Mesendoderm (in vitro differentiated cells): ENCODE measurements at regions not wholly inside any gene's neighbourhood (a gene's known extent, or its start where the extent isn't known, plus 50 kb on each side); places are given as distances from the start of the nearest gene placed in this dataset.

Experiments used
- DNase-seq: peaks from one replicate; pipeline ENCODE4 v3.0.0; 2013
- H2AK5ac ChIP-seq: 2 replicates; pipeline ENCODE4 v1.6.1; 2013; ENCODE audit warnings: low read length, inconsistent platforms
- H2BK120ac ChIP-seq: 2 replicates; pipeline ENCODE4 v1.6.1; 2013; ENCODE audit warnings: low read depth, mild to moderate bottlenecking, low read length, moderate library complexity, mixed read lengths
- H2BK15ac ChIP-seq: replicated peaks from 2 replicates; pipeline ENCODE4 v1.6.1; 2013; ENCODE audit warnings: low read depth, mild to moderate bottlenecking, moderate library complexity
- H2BK5ac ChIP-seq: 2 replicates; pipeline ENCODE4 v1.6.1; 2013; ENCODE audit warnings: low read length, inconsistent platforms
- H3K18ac ChIP-seq: 2 replicates; pipeline ENCODE4 v1.6.1; 2013; ENCODE audit warnings: mild to moderate bottlenecking, low read length, mixed read lengths
- H3K23ac ChIP-seq: one replicate; pipeline ENCODE4 v1.6.1; 2013; ENCODE audit warnings: low read length
- H3K27ac ChIP-seq: 2 replicates; pipeline ENCODE4 v1.5.1; 2013; ENCODE audit warnings: low read depth, mild to moderate bottlenecking, inconsistent platforms, low read length, moderate library complexity
- H3K27me3 ChIP-seq: 2 replicates; pipeline ENCODE4 v1.6.1; 2013; ENCODE audit warnings: low read length, control low read depth, mild to moderate bottlenecking, inconsistent platforms; ENCODE audit not compliant: insufficient read depth, poor library complexity
- H3K36me3 ChIP-seq: 2 replicates; pipeline ENCODE4 v1.6.1; 2013; ENCODE audit warnings: low read length, inconsistent platforms; ENCODE audit not compliant: control insufficient read depth, insufficient read depth
- H3K4ac ChIP-seq: one replicate; pipeline ENCODE4 v1.6.1; 2013; ENCODE audit warnings: low read depth, mild to moderate bottlenecking, low read length, moderate library complexity
- H3K4me1 ChIP-seq: 2 replicates; pipeline ENCODE4 v1.6.1; 2013; ENCODE audit warnings: low read depth, low read length, inconsistent platforms; ENCODE audit not compliant: control insufficient read depth
- H3K4me2 ChIP-seq: 2 replicates; pipeline ENCODE4 v1.6.1; 2013; ENCODE audit warnings: low read length
- H3K4me3 ChIP-seq: 2 replicates; pipeline ENCODE4 v1.5.1; 2013; ENCODE audit warnings: mild to moderate bottlenecking, low read length
- H3K56ac ChIP-seq: one replicate; pipeline ENCODE4 v1.6.1; 2013; ENCODE audit warnings: low read length
- H3K79me1 ChIP-seq: 2 replicates; pipeline ENCODE4 v1.6.1; 2013; ENCODE audit warnings: low read length, inconsistent platforms
- H3K79me2 ChIP-seq: 2 replicates; pipeline ENCODE4 v1.6.1; 2013; ENCODE audit warnings: mild to moderate bottlenecking, low read length; ENCODE audit not compliant: control insufficient read depth, insufficient read depth
- H3K9ac ChIP-seq: 2 replicates; pipeline ENCODE4 v1.6.1; 2013; ENCODE audit warnings: low read length, inconsistent platforms
- H4K5ac ChIP-seq: one replicate; pipeline ENCODE4 v1.6.1; 2013; ENCODE audit warnings: low read length
- H4K8ac ChIP-seq: one replicate; pipeline ENCODE4 v1.6.1; 2013; ENCODE audit warnings: low read depth, mild to moderate bottlenecking, control low read depth, low read length, moderate library complexity
- WGBS: extraction: QIAGEN DNeasy Blood & Tissue Kit; methylation state at CpG from one replicate; pipeline ENCODE4 v1.1.7; 2013; ENCODE audit warnings: low lambda C conversion rate, missing lambda C conversion rate; ENCODE audit not compliant: insufficient coverage; ENCODE audit errors: extremely low coverage; 5-methylcytosine and 5-hydroxymethylcytosine counted together

DNA sequence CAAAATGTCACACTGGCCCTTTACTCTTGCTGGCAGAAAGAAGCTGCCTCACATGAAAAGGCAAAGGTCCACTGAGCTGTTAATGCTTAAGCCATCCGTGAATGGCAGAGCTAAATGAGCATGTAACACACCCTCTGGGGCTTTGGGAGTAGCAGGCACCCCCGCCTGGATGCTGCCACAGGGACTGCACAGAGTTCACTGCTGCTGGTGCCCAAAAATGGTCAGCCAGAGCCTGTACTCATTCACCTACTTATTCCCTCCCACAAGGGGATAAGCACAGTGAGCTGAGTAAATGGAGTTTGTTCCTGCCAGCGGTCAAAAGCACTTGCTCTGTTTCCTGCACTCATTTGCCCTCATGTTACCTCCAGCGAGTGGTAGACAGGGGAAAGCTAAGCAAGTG, 374.0 kb upstream of the STEAP1 start:
- Histone ChIP-seq H2BK120ac (no peak overlapping the region), H3K27me3 (no peaks in the 10 kb centered on the region), H3K18ac (no peak overlapping the region), H3K4ac (no peak overlapping the region), H3K4me1 (no peaks in the 10 kb centered on the region), H4K5ac (no peak overlapping the region), H2AK5ac (no peak overlapping the region), H3K4me3 (no peak overlapping the region), H3K23ac (no peak overlapping the region), H2BK15ac (no peak overlapping the region), H3K9ac (no peak overlapping the region), H4K8ac (no peak overlapping the region), H3K79me2 (no peaks in the 10 kb centered on the region), H3K4me2 (no peak overlapping the region), H3K56ac (no peak overlapping the region), H3K36me3 (no peaks in the 10 kb centered on the region), H2BK5ac (no peak overlapping the region), H3K27ac (no peak overlapping the region), H3K79me1 (no peaks in the 10 kb centered on the region)
- DNase-seq, result no peak
- WGBS, result no CpG with 5 or more reads among the region's 4 CpGs

- Histone ChIP-seq H2BK5ac (no peak overlapping the region), H3K23ac (no peak overlapping the region), H3K27ac (no peak overlapping the region), H3K4me1 (no peaks in the 10 kb centered on the region), H3K4ac (no peak overlapping the region), H2AK5ac (no peak overlapping the region), H4K5ac (no peak overlapping the region), H3K79me1 (no peaks in the 10 kb centered on the region), H4K8ac (no peak overlapping the region), H3K36me3 (no peaks in the 10 kb centered on the region), H3K56ac (no peak overlapping the region), H2BK15ac (no peak overlapping the region), H3K79me2 (no peaks in the 10 kb centered on the region), H3K4me3 (no peak overlapping the region), H2BK120ac (no peak overlapping the region), H3K18ac (no peak overlapping the region), H3K4me2 (no peak overlapping the region), H3K27me3 (no peaks in the 10 kb centered on the region), H3K9ac (no peak overlapping the region)
- WGBS, result no CpG with 5 or more reads among the region's 2 CpGs
- no peak for DNase-seq
Observed at GRCh38 chr7:89796481-89796880, 357.8 kb upstream of the STEAP1 start.

DNA sequence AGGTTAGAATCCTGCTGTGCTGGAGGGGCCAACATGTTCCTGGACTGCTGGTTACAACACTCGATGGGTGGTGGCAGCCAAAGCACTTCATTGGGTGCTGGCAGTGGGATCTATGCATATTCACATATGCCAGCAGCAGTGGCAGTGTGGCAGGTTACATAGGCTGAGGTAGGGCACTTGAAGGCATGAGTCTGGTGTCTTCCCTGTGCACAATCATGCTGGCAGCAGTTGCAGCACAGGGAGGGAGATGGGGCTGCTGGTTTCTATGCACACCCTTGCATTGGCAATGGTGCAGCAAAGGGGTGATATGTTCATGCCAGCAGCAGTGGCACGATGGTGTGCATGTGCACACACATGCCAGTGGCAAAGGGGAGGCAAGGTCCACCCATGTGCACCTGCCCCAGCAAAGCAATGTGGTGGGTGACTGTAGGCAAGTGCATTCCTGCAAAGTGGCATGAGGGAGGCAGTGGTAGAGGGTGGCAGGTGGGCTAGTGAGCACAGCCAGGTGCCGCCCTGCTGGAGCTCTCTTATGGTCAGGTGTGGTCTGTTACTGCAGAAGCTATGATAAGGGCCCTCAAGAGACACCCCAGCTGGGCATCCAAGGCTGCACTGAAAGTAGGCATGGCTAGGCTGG, 356.2 kb upstream of the STEAP1 start:
- Histone ChIP-seq H4K8ac (no peak overlapping the region), H3K79me2 (no peaks in the 10 kb centered on the region), H3K4me2 (no peak overlapping the region), H2BK120ac (no peak overlapping the region), H3K56ac (no peak overlapping the region), H3K4me1 (no peaks in the 10 kb centered on the region), H3K36me3 (no peaks in the 10 kb centered on the region), H3K27me3 (no peaks in the 10 kb centered on the region), H3K79me1 (no peaks in the 10 kb centered on the region), H4K5ac (no peak overlapping the region), H3K4me3 (no peak overlapping the region), H3K4ac (no peak overlapping the region), H3K27ac (no peak overlapping the region), H3K23ac (no peak overlapping the region), H3K18ac (no peak overlapping the region), H3K9ac (no peak overlapping the region), H2AK5ac (no peak overlapping the region), H2BK5ac (no peak overlapping the region), H2BK15ac (no peak overlapping the region)
- WGBS, result no CpG with 5 or more reads among the region's 3 CpGs
- no peak for DNase-seq

DNA sequence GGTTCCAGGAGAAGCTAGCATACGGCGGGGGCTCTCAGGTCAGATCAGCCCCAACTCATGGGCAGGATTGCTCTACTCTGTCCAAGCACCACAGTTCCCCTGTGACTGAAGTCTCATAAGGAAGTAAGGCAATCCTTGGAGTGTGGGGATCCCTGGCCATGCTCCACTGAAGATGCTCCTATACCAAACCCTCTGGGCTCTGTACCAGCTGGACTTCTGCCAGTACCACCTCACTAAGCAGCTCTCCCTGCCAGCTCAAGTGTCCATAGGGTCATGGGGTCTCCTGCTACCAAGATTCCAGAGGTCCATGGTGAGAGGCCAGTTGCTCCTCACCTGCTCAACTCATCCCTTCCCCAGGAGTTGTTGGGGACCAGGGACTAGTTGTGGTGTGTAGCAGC, 355.7 kb upstream of the STEAP1 start:
- Histone ChIP-seq H3K27ac (no peak overlapping the region), H2AK5ac (no peak overlapping the region), H3K4me2 (no peak overlapping the region), H3K27me3 (no peaks in the 10 kb centered on the region), H3K56ac (no peak overlapping the region), H2BK5ac (no peak overlapping the region), H2BK15ac (no peak overlapping the region), H3K4me3 (no peak overlapping the region), H3K79me1 (no peaks in the 10 kb centered on the region), H4K5ac (no peak overlapping the region), H3K4ac (no peak overlapping the region), H3K79me2 (no peaks in the 10 kb centered on the region), H4K8ac (no peak overlapping the region), H3K23ac (no peak overlapping the region), H3K18ac (no peak overlapping the region), H2BK120ac (no peak overlapping the region), H3K36me3 (no peaks in the 10 kb centered on the region), H3K4me1 (no peaks in the 10 kb centered on the region), H3K9ac (no peak overlapping the region)
- no CpG with 5 or more reads among the region's 2 CpGs for WGBS
- DNase-seq, result no peak

DNA sequence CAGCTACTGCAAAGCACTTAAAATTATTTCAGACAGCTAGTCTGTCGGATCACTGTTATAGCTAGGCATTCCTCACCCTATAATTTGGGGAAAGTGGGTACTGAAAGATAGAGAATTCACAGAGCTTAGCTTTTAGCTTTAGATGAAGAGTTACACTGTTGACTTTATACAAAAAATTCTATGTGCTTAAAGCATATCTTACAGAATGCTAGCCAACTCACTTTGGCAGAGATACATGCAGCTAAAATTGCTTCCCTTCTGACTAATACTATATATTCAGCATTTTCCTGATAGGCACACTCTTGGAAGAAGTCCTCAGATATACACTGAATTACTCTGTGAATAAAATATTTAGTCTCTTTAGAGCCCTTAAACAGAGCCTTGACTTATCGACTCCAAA, 353.5 kb upstream of the STEAP1 start:
- no CpG with 5 or more reads among the region's 2 CpGs for WGBS
- no peak for DNase-seq
- no peaks in the 10 kb centered on the region for H3K36me3 ChIP-seq
- H3K79me1 ChIP-seq, result no peaks in the 10 kb centered on the region
- H3K4me2 ChIP-seq, result no peak overlapping the region
- H3K27me3 ChIP-seq, result no peaks in the 10 kb centered on the region
- H3K18ac ChIP-seq, result no peak overlapping the region
- H2AK5ac ChIP-seq, result no peak overlapping the region
- no peaks in the 10 kb centered on the region for H3K79me2 ChIP-seq
- no peak overlapping the region for H2BK120ac ChIP-seq
- H3K4me1 ChIP-seq, result no peaks in the 10 kb centered on the region
- H3K27ac ChIP-seq, result no peak overlapping the region
- H3K4me3 ChIP-seq, result no peak overlapping the region
- H4K8ac ChIP-seq, result no peak overlapping the region
- H3K56ac ChIP-seq, result no peak overlapping the region
- H2BK15ac ChIP-seq, result no peak overlapping the region
- H4K5ac ChIP-seq, result no peak overlapping the region
- H3K23ac ChIP-seq, result no peak overlapping the region
- H3K4ac ChIP-seq, result no peak overlapping the region
- H3K9ac ChIP-seq, result no peak overlapping the region
- H2BK5ac ChIP-seq, result no peak overlapping the region

GRCh38 chr7:89809291-89809690, 345.0 kb upstream of the STEAP1 start:
- no peak overlapping the region for H3K4me2 ChIP-seq
- H2BK5ac ChIP-seq, result no peak overlapping the region
- no peak overlapping the region for H3K9ac ChIP-seq
- H3K27ac ChIP-seq, result no peak overlapping the region
- H3K56ac ChIP-seq, result no peak overlapping the region
- no peaks in the 10 kb centered on the region for H3K36me3 ChIP-seq
- H3K4me1 ChIP-seq, result no peaks in the 10 kb centered on the region
- H3K23ac ChIP-seq, result no peak overlapping the region
- no peak overlapping the region for H3K4me3 ChIP-seq
- no peak overlapping the region for H2AK5ac ChIP-seq
- no peak overlapping the region for H4K5ac ChIP-seq
- no peak overlapping the region for H4K8ac ChIP-seq
- no peak overlapping the region for H2BK120ac ChIP-seq
- H3K27me3 ChIP-seq, result no peaks in the 10 kb centered on the region
- no peak overlapping the region for H2BK15ac ChIP-seq
- H3K79me2 ChIP-seq, result no peaks in the 10 kb centered on the region
- no CpG with 5 or more reads among the region's 1 CpG for WGBS
- no peak overlapping the region for H3K4ac ChIP-seq
- DNase-seq, result no peak
- no peak overlapping the region for H3K18ac ChIP-seq
- H3K79me1 ChIP-seq, result no peaks in the 10 kb centered on the region
